Left lung (tissue), 4 donors: ENCODE measurements at regions not wholly inside any gene's neighbourhood (a gene's known extent, or its start where the extent isn't known, plus 50 kb on each side); places are given as distances from the start of the nearest gene placed in this dataset.
"Not testable (repeated sequence)": the region's sequence is repeated elsewhere in the genome, so short reads cannot be mapped to it uniquely, and the experiment has no call there.

Experiments
- ATAC-seq: fragments of 200-7000 bp; cut with Tn5 transposase; one replicate; pipeline ENCODE4 v1.9.1; 2020; ENCODE audit warnings: moderate library complexity
- DNase-seq, 4 donors: peaks; one replicate each; pipeline ENCODE4 v3.0.0-alpha.2; 2013 to 2020
- H3K27ac ChIP-seq, 2 donors: fragments of 200-600 bp; sonication (generic) in 1 of 2; one replicate each; pipeline versions ENCODE4 v1.5.0 to v1.8.0; 2020 to 2021
- H3K27me3 ChIP-seq, 2 donors: fragments of 200-600 bp; sonication (generic) in 1 of 2; one replicate each; pipeline versions ENCODE4 v1.5.0 to v1.8.0; 2020 to 2021
- H3K36me3 ChIP-seq, 2 donors: fragments of 200-600 bp; sonication (generic) in 1 of 2; one replicate each; pipeline versions ENCODE4 v1.5.0 to v1.8.0; 2020 to 2021
- H3K4me1 ChIP-seq, 2 donors: fragments of 200-600 bp; one replicate each; pipeline ENCODE4 v1.8.0; 2021
- H3K4me3 ChIP-seq, 2 donors: fragments of 200-600 bp; sonication (generic) in 1 of 2; one replicate each; pipeline versions ENCODE4 v1.5.0 to v1.8.0; 2020 to 2021; ENCODE audit warnings: mild to moderate bottlenecking in 1 of 2
- H3K9me3 ChIP-seq, 2 donors: fragments of 200-600 bp; sonication (generic) in 1 of 2; one replicate each; pipeline versions ENCODE4 v1.5.0 to v1.8.0; 2020 to 2021
- intact Hi-C, 2 donors: fragments of 100-400 bp; cut with DNase I; formaldehyde crosslinking; loops; one replicate each; pipeline versions ENCODE4 v1.11.2 to v1.14.2; 2022
- TF ChIP-seq, protein P1 (sequence below), 2 donors: fragments of 200-600 bp; sonication (generic) in 1 of 2; IDR thresholded peaks; one replicate each; pipeline versions ENCODE4 v1.5.0 to v1.8.0; 2021; ENCODE audit warnings: antibody characterized with exemption in 2 of 2
- donor health status: DM: no; HTN: yes; CAD: no.
- donor health status: DM: no; HTN: no; CAD: no.

DNA sequence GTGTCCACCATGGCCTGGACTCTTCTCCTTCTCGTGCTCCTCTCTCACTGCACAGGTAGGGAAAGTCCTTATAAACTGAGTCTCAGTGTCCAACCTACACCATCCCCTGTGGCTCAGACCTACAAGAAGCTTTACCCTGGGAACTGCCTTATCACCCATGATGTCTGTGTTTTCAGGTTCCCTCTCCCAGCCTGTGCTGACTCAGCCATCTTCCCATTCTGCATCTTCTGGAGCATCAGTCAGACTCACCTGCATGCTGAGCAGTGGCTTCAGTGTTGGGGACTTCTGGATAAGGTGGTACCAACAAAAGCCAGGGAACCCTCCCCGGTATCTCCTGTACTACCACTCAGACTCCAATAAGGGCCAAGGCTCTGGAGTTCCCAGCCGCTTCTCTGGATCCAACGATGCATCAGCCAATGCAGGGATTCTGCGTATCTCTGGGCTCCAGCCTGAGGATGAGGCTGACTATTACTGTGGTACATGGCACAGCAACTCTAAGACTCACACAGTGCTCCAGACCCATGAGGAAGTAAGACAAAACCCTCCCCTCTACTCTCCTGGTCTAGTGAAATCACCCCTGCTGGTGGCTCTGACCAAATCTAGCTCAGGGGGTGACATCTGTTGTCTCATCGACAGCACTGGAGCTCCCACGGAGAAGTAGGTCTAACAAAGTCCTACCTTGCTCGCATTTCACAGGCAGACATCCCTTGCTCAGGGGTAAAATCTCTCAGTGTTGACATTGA, 74.3 kb downstream of the VPREB1 start:
- TF ChIP-seq, protein P1, sequence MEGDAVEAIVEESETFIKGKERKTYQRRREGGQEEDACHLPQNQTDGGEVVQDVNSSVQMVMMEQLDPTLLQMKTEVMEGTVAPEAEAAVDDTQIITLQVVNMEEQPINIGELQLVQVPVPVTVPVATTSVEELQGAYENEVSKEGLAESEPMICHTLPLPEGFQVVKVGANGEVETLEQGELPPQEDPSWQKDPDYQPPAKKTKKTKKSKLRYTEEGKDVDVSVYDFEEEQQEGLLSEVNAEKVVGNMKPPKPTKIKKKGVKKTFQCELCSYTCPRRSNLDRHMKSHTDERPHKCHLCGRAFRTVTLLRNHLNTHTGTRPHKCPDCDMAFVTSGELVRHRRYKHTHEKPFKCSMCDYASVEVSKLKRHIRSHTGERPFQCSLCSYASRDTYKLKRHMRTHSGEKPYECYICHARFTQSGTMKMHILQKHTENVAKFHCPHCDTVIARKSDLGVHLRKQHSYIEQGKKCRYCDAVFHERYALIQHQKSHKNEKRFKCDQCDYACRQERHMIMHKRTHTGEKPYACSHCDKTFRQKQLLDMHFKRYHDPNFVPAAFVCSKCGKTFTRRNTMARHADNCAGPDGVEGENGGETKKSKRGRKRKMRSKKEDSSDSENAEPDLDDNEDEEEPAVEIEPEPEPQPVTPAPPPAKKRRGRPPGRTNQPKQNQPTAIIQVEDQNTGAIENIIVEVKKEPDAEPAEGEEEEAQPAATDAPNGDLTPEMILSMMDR (IDR thresholded peaks at IDR 0.05), result no peak
- H3K4me1 ChIP-seq, result no peaks in the 10 kb centered on the region
- DNase-seq (no peak), ATAC-seq (no peak)
- intact Hi-C loops, result no loop called here
- peaks cover 0 to 56% of the 10 kb centered on the region in 2 donors for H3K36me3 ChIP-seq
- no peaks in the 10 kb centered on the region for H3K27me3 ChIP-seq
- no peak overlapping the region for H3K27ac ChIP-seq
- no peaks in the 10 kb centered on the region for H3K9me3 ChIP-seq
- no peak overlapping the region for H3K4me3 ChIP-seq

DNA sequence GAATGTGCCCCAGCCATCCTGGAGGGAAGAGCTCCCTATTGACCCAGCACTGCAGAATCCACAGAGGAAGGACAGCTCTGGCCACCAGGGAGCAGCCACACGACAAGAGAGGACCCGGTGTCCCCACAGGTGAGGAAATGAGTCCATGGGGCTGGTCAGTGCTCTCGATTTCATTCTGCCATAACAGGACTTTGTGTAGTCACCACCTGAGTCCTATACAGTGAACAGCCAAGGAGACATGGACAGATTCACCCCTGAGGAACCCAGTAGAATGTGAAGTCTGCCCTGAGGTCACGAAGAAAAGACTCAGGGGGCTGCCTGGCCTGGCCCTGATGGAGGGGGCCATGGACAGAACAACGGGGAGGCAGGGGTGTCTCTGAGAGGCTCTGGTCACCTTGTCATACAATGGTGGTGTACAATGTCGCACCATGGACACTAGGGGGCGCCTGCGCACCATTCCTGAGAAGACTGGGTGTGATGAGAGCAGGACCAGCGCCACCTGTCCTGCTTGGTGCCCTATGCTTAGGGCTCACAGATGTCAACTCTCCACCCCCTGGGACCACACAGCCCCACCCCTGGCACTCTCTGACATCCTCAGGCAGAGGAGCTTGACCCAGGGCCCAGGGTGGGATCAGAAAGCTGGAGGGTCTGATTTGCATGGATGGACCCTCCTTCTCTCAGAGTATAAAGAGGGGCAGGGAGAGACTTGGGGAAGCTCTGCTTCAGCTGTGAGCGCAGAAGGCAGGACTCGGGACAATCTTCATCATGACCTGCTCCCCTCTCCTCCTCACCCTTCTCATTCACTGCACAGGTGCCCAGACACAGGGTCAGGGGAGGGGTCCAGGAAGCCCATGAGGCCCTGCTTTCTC, 77.4 kb downstream of the VPREB1 start:
- TF ChIP-seq, protein P1 (IDR thresholded peaks at IDR 0.05), result peak; percentile 69 to 78
- H3K27me3 ChIP-seq, H3K9me3 ChIP-seq, H3K27ac ChIP-seq, H3K4me3 ChIP-seq, intact Hi-C loops, H3K4me1 ChIP-seq: not testable (repeated sequence)
- H3K36me3 ChIP-seq, result peaks cover 0 to 35% of the 10 kb centered on the region in 2 donors
- peak in 3 of 4 donors; percentile 48 to 91 (median 59) for DNase-seq
- ATAC-seq, result peak; percentile 96

DNA sequence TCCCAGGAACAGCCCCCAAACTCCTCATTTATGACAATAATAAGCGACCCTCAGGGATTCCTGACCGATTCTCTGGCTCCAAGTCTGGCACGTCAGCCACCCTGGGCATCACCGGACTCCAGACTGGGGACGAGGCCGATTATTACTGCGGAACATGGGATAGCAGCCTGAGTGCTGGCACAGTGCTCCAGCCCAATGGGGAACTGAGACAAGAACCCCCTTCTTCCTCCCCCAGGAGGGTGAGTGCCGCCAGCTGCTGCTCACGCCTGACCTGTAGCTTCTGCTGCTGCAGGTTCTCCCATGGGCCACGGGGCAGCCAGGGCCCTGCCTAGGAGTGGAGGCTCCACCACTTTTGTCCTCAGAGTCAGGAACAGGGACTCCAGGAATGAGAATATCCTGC, 78.2 kb downstream of the VPREB1 start:
- intact Hi-C loops, result no loop called here
- H3K9me3 ChIP-seq, result no peaks in the 10 kb centered on the region
- H3K36me3 ChIP-seq, result peaks cover 0 to 30% of the 10 kb centered on the region in 2 donors
- H3K27me3 ChIP-seq, result peaks cover 0 to 10% of the 10 kb centered on the region in 2 donors
- ATAC-seq (no peak), DNase-seq (no peak)
- TF ChIP-seq, protein P1 (IDR thresholded peaks at IDR 0.05), result no peak
- H3K4me3 ChIP-seq, result no peak overlapping the region
- H3K27ac ChIP-seq, result no peak overlapping the region
- no peaks in the 10 kb centered on the region for H3K4me1 ChIP-seq

DNA sequence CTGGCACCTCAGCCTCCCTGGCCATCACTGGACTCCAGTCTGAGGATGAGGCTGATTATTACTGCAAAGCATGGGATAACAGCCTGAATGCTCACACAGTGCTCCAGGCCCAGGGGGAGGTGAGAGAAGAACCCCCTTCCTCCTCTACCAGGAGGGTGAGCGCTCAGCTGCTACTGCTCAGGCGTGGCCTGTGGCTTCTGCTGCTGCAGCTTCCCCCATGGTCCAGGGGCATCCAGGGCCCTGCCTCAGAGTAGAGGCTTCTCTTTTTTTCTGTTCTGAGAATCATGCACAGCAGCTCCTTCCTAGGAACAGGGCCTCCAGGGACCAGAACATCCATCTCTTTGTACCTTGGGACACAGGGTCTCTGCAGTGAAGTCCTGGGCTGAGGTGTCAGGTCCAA, 83.1 kb downstream of the VPREB1 start:
- no peaks in the 10 kb centered on the region for H3K36me3 ChIP-seq
- intact Hi-C loops, result no loop called here
- peaks cover 4 to 58% of the 10 kb centered on the region in 2 donors for H3K27me3 ChIP-seq
- DNase-seq (no peak), ATAC-seq (no peak)
- no peaks in the 10 kb centered on the region for H3K4me1 ChIP-seq
- H3K27ac ChIP-seq, result no peak overlapping the region
- TF ChIP-seq, protein P1 (IDR thresholded peaks at IDR 0.05), result no peak
- no peak overlapping the region for H3K4me3 ChIP-seq
- no peaks in the 10 kb centered on the region for H3K9me3 ChIP-seq

DNA sequence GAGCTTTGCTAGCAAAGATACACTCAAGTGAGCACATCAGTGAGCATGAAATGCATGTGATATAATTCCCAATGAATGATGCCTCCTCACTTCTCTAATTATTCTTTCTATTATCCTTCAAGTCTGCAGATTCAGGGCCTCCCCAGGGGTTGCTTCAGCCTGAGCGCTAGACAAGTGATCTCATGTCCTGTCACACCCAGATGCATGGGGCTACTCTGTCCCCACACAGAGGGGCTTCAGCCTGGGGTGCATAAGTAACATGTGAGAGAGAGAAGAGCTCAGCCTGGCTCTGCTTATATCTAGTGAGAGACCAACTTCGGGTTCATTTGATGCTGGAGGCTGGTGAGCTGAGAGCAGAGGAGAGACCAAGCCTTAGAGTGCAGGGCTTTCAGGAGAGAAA, 85.2 kb downstream of the VPREB1 start:
- H3K9me3 ChIP-seq, result no peaks in the 10 kb centered on the region
- no peaks in the 10 kb centered on the region for H3K4me1 ChIP-seq
- H3K36me3 ChIP-seq, result no peaks in the 10 kb centered on the region
- ATAC-seq (no peak), DNase-seq (no peak)
- no peak overlapping the region for H3K27ac ChIP-seq
- intact Hi-C loops, result no loop called here
- peaks cover 7 to 72% of the 10 kb centered on the region in 2 donors for H3K27me3 ChIP-seq
- TF ChIP-seq, protein P1 (IDR thresholded peaks at IDR 0.05), result no peak
- no peak overlapping the region for H3K4me3 ChIP-seq

DNA sequence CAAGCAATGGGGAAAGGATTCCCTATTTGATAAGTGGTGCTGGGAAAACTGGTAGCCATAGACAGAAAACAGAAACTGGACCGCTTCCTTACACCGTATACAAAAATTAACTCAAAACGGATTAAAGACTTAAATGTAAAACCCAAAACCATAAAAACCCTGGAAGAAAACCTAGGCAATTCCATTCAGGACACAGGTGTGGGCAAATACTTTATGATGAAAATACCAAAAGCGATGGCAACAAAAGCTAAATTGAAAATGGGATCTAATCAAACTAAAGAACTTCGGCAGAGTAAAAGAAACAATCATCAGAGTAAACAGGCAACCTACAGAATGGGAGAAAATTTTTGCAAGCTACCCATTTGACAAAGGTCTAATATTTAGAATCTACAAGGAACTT, 91.1 kb downstream of the VPREB1 start:
- H3K4me1 ChIP-seq, H3K9me3 ChIP-seq, DNase-seq, H3K27ac ChIP-seq, intact Hi-C loops, H3K36me3 ChIP-seq, H3K4me3 ChIP-seq, ATAC-seq: not testable (repeated sequence)
- H3K27me3 ChIP-seq, result peaks cover 7 to 37% of the 10 kb centered on the region in 2 donors

DNA sequence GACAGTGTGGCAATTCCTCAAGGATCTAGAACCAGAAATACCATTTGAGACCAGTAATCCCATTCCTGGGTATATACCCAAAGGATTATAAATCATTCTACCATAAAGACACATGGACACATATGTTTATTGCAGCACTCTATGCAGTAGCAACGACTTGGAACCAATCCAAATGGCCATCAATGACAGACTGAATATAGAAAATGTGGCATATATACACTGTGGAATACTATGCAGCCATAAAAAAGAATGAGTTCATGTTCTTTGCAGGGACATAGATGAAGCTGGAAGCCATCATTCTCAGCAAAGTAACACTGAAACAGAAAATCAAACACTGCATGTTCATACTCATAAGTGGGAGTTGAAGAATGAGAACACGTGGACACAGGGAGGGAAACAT, 91.7 kb downstream of the VPREB1 start:
- ATAC-seq, intact Hi-C loops, H3K36me3 ChIP-seq, H3K9me3 ChIP-seq, H3K4me1 ChIP-seq, H3K4me3 ChIP-seq, DNase-seq, H3K27ac ChIP-seq: not testable (repeated sequence)
- H3K27me3 ChIP-seq, result peaks cover 3 to 30% of the 10 kb centered on the region in 2 donors

DNA sequence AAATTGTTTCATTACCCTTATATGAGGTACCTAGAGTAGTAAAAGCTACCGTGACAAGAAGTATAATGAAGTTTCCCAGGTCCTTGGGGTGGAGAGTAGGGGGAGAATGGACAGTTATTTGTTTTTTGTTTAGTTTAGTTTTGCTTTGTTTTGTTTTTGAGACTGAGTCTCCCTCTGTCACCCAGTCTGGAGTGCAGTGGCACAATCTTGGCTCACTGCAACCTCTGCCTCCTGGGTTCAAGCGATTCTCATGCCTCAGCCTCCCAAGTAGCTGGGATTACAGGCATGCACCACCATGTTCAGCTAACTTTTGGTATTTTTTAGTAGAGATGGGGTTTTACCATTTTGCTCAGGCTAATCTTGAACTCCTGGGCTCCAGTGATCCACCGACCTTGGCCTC, 94.2 kb downstream of the VPREB1 start:
- H3K27ac ChIP-seq, H3K27me3 ChIP-seq, intact Hi-C loops, ATAC-seq, H3K9me3 ChIP-seq, DNase-seq, H3K4me3 ChIP-seq, H3K4me1 ChIP-seq, H3K36me3 ChIP-seq: not testable (repeated sequence)
